HepG2 (cell line): ENCODE measurements at regions not wholly inside any gene's neighbourhood (a gene's known extent, or its start where the extent isn't known, plus 50 kb on each side); places are given as distances from the start of the nearest gene placed in this dataset.

Experiments used
- HNRNPK ChIP-seq: fragments of 200-400 bp; formaldehyde crosslinking; IDR thresholded peaks from 2 replicates; pipeline ENCODE4 v1.6.1; 2018; ENCODE audit warnings: low read length, low read depth, moderate library complexity, mild to moderate bottlenecking; ENCODE audit not compliant: poor library complexity, severe bottlenecking
- KIAA2018 ChIP-seq: sonication (generic); formaldehyde crosslinking; IDR thresholded peaks from 2 replicates; pipeline ENCODE4 v1.5.0; 2020; ENCODE audit warnings: mild to moderate bottlenecking, missing genetic modification reagents, borderline replicate concordance
- PLRG1 ChIP-seq: fragments of 450-650 bp; conservative IDR thresholded peaks from 2 replicates; pipeline ENCODE4 v1.6.1; 2016
- SIN3A ChIP-seq: IDR thresholded peaks from 2 replicates; pipeline ENCODE4 v1.6.1; 2011; ENCODE audit warnings: low read depth, mild to moderate bottlenecking, control low read depth, low read length, borderline replicate concordance
- SIN3B ChIP-seq: fragments of 150-350 bp; IDR thresholded peaks from 2 replicates; pipeline ENCODE4 v1.6.1; 2014; ENCODE audit warnings: low read length
- TRIM22 ChIP-seq: fragments of 450-650 bp; IDR thresholded peaks from 2 replicates; pipeline ENCODE4 v1.6.1; 2017
- ZNF660 ChIP-seq: sonication (generic); formaldehyde crosslinking; IDR thresholded peaks from 2 replicates; pipeline ENCODE4 v1.5.1; 2020; ENCODE audit warnings: mild to moderate bottlenecking, low read depth, missing genetic modification reagents, borderline replicate concordance
- ZNF850 ChIP-seq: sonication (generic); formaldehyde crosslinking; conservative IDR thresholded peaks from 2 replicates; pipeline ENCODE4 v1.9.0; 2021; ENCODE audit warnings: mild to moderate bottlenecking, missing genetic modification reagents
- TF ChIP-seq, protein P1 (sequence below): sonication (generic); formaldehyde crosslinking; IDR thresholded peaks from 2 replicates; pipeline ENCODE4 v1.5.1; 2020; ENCODE audit warnings: missing genetic modification reagents, mild to moderate bottlenecking, borderline replicate concordance
- TF ChIP-seq, protein P2 (sequence below): sonication (generic); formaldehyde crosslinking; IDR thresholded peaks from 2 replicates; pipeline ENCODE4 v1.8.0; 2023; ENCODE audit warnings: mild to moderate bottlenecking, missing genetic modification reagents

DNA sequence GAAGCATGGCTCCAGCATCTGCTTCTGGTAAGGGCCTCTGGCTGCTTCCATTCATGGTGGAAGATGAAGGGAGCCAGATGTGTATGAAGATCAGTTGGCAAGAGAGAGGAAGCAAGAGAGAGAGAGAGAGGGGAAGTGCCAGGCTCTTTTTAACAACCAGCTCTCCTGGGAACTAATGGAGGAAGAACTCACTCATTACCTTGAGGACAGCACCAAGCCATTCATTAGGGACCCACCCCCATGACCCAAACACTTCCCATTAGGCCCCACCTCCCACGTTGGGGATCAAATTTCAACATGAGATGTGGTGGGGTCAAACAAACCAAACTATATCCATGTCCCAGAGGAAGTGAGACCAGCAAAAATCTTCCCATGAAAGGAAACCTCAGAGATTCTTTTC is 124.8 kb upstream of the SIX2 start (continued):
- TF ChIP-seq KIAA2018 (CRISPR knock-in tag), result no peak
- TF ChIP-seq SIN3A, result no peak
- TF ChIP-seq TRIM22, result no peak
- TF ChIP-seq, protein P1, sequence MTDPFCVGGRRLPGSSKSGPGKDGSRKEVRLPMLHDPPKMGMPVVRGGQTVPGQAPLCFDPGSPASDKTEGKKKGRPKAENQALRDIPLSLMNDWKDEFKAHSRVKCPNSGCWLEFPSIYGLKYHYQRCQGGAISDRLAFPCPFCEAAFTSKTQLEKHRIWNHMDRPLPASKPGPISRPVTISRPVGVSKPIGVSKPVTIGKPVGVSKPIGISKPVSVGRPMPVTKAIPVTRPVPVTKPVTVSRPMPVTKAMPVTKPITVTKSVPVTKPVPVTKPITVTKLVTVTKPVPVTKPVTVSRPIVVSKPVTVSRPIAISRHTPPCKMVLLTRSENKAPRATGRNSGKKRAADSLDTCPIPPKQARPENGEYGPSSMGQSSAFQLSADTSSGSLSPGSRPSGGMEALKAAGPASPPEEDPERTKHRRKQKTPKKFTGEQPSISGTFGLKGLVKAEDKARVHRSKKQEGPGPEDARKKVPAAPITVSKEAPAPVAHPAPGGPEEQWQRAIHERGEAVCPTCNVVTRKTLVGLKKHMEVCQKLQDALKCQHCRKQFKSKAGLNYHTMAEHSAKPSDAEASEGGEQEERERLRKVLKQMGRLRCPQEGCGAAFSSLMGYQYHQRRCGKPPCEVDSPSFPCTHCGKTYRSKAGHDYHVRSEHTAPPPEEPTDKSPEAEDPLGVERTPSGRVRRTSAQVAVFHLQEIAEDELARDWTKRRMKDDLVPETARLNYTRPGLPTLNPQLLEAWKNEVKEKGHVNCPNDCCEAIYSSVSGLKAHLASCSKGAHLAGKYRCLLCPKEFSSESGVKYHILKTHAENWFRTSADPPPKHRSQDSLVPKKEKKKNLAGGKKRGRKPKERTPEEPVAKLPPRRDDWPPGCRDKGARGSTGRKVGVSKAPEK (CRISPR knock-in tag), result no peak
- TF ChIP-seq, protein P2, sequence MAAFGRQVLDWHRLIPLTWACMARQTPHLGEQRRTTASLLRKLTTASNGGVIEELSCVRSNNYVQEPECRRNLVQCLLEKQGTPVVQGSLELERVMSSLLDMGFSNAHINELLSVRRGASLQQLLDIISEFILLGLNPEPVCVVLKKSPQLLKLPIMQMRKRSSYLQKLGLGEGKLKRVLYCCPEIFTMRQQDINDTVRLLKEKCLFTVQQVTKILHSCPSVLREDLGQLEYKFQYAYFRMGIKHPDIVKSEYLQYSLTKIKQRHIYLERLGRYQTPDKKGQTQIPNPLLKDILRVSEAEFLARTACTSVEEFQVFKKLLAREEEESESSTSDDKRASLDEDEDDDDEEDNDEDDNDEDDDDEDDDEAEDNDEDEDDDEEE (CRISPR knock-in tag), result no peak
- no peak for TF ChIP-seq ZNF660 (CRISPR knock-in tag)
- no peak for TF ChIP-seq SIN3B
- TF ChIP-seq ZNF850 (CRISPR knock-in tag), result no peak
- no peak for TF ChIP-seq PLRG1
- TF ChIP-seq HNRNPK, result no peak
- TF ChIP-seq, all 625 proteins: peak for 0
